ENCODE measurements at regions not wholly inside any gene's neighbourhood (a gene's known extent, or its start where the extent isn't known, plus 50 kb on each side); places are given as distances from the start of the nearest gene placed in this dataset.
A peak's percentile ranks its signal among the peaks of the same experiment; 100 is the strongest.

- peak overlapping the region; percentile 81 for H3K27ac ChIP-seq (ENCODE audit: insufficient read depth, low read depth, low read length)
- TF ChIP-seq JUN (IDR thresholded peaks at IDR 0.05; ENCODE audit: borderline replicate concordance, insufficient read depth, insufficient read length, low read depth) = peak; percentile 99
- TF ChIP-seq POLR2A (IDR thresholded peaks at IDR 0.05; ENCODE audit: low read depth, low read length) = peak; percentile 60
- TF ChIP-seq EZH2 (IDR thresholded peaks at IDR 0.05; ENCODE audit: borderline replicate concordance, low read depth, low read length, severe bottlenecking) = no peak
- TF ChIP-seq POLR2AphosphoS5 (IDR thresholded peaks at IDR 0.05; ENCODE audit: insufficient read depth, low read depth, low read length) = peak; percentile 81
- no peak for TF ChIP-seq MAX (IDR thresholded peaks at IDR 0.05; ENCODE audit: insufficient read depth, insufficient read length)
- no peak for TF ChIP-seq MYC (IDR thresholded peaks at IDR 0.05; ENCODE audit: low read depth, low read length)
- TF ChIP-seq GATA2 (IDR thresholded peaks at IDR 0.05; ENCODE audit: insufficient read depth, insufficient read length, low read depth, low read length) = peak; percentile 95
- peak; percentile 93 for TF ChIP-seq FOS (IDR thresholded peaks at IDR 0.05; ENCODE audit: borderline replicate concordance, insufficient read depth, low read length)
These were observed 57.0 kb upstream of the PREP start for GRCh38 chr6:105459864-105460263.

More at GRCh38 chr6:105459864-105460263, 57.0 kb upstream of the PREP start:
- ChIA-PET CTCF (interaction anchor here (0.7 to 2.4 kb wide), 4 partner anchors 9 to 28 kb away, joined by 3 to 18 read pairs (median 4); no protein-coding TSS in a partner anchor), POLR2A (interaction anchor here (0.6 to 1.5 kb wide), 2 partner anchors 17 to 27 kb away, joined by 4 to 5 read pairs; no protein-coding TSS in a partner anchor)
- no peak overlapping the region for H3K4me3 ChIP-seq (replicated peaks in 1 of 3; ENCODE audit: insufficient read depth in 1 of 3, low read depth in 1 of 3, low read length in 3 of 3)
- no peaks in the 10 kb centered on the region for H4K20me1 ChIP-seq (replicated peaks; ENCODE audit: control insufficient read depth, extremely low read depth, insufficient read depth, low read length)
- no peaks in the 10 kb centered on the region for H3K27me3 ChIP-seq (ENCODE audit: control insufficient read depth in 2 of 2, insufficient read depth in 2 of 2, low read length in 2 of 2)
- H3K9me1 ChIP-seq (replicated peaks; ENCODE audit: control insufficient read depth, extremely low read depth, insufficient read depth, low read length) = no peaks in the 10 kb centered on the region
- dilution Hi-C loops (cut with MboI; ENCODE audit: extremely low pct_ligation_motif_present, low sequenced_read_pairs) = no loop called here
- peak overlapping the region; percentile 61 for H3K4me2 ChIP-seq (ENCODE audit: insufficient read depth, low read length)
- H2AFZ ChIP-seq (ENCODE audit: low read depth, low read length) = peak overlapping the region; percentile 7
- H3K36me3 ChIP-seq (ENCODE audit: control insufficient read depth in 2 of 2, extremely low read depth in 1 of 2, insufficient read depth in 2 of 2, low read length in 2 of 2) = no peaks in the 10 kb centered on the region
- H3K9me3 ChIP-seq (replicated peaks; ENCODE audit: control insufficient read depth, insufficient read depth, low read length) = no peaks in the 10 kb centered on the region
- DNase-seq (ENCODE audit: low read depth, low spot score) (peak; percentile 89), FAIRE-seq (peak; percentile 98)
- peak overlapping the region; percentile 7 for H3K9ac ChIP-seq (replicated peaks; ENCODE audit: extremely low read depth, insufficient read depth, low read length)
- no TSS peak for BruUV-seq (replicated peaks)
- H3K79me2 ChIP-seq (ENCODE audit: control insufficient read depth, insufficient read depth, low read length) = no peaks in the 10 kb centered on the region
- peaks cover 25% of the 10 kb centered on the region for H3K4me1 ChIP-seq (ENCODE audit: control insufficient read depth, extremely low read depth, insufficient read depth, low read length)
- intact Hi-C loops (cut with micrococcal nuclease) = loop anchor here (1.0 kb wide), 4 partner anchors 24 to 1087 kb away; no protein-coding TSS in a partner anchor
